NOMO-1 treated with dmso at 0.1 percent for 144 hours (cell line): ENCODE measurements at regions not wholly inside any gene's neighbourhood (a gene's known extent, or its start where the extent isn't known, plus 50 kb on each side); places are given as distances from the start of the nearest gene placed in this dataset.

Experiments
- DNase-seq: peaks from one replicate; lab custom pipeline; 2025; ENCODE audit not compliant: unreplicated experiment; lab: John Stamatoyannopoulos, UW

GRCh38 chr11:107151158-107151557, 132.9 kb upstream of the GUCY1A2 start:
- no peak for DNase-seq

DNA sequence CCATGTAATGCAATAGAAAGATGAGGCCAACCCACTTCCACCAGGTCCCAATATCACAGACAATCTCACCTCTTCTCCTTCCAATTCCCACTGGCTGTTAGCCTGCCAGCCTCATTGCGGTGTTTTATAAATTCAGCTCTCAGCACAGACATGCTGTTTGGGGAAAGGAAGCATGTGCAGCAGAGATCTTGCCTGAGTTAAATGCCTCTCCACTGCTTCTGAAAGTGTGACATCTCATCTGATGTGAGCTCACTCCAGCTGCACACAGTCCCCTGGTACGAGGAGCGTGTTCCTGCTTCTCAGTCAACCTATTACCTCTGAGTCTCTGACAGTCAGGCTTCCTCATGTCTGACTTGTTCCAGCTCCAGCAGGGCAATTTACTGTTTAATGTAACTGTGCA, 122.7 kb upstream of the GUCY1A2 start:
- DNase-seq, result no peak

DNA sequence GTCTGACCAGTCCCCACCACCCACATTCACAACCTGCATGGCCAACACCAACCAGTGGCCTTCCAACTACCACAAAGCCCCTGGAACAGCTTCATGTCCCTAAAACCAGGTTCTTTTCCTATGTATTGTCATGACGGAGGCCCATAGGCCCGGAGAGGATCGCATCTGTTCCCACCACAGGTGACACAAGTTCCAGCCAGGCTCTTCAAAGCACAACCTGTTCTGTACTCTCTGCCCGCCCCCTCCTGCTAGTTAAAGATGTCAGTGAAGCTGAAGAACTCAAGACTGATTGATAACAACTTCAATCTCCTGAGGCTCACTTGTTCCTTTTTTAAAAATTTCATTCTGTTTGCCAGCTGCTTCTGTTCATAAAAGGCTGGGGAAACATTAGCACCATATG, 121.1 kb upstream of the GUCY1A2 start:
- no peak for DNase-seq

DNA sequence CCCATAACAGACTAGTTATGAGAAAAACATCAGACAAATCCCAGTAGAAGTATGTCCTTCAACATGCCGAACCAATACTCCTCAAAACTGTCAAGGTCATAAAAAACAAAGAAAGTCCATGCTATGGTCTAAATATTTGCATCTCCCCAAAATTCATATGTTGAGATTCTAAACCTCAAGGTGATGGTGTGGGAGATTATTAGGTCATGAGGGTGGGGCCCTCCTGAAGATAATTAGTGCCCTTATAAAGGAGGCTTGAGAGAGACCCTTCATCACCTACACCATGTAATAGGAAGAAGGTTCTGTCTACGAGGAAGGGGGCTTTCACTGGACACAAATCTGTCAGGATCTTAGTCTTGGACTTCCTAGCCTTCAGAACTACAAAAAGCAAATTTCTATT, 118.6 kb upstream of the GUCY1A2 start:
- no peak for DNase-seq

- no peak for DNase-seq
Measured at GRCh38 chr11:107131756-107132155, 113.5 kb upstream of the GUCY1A2 start.

DNA sequence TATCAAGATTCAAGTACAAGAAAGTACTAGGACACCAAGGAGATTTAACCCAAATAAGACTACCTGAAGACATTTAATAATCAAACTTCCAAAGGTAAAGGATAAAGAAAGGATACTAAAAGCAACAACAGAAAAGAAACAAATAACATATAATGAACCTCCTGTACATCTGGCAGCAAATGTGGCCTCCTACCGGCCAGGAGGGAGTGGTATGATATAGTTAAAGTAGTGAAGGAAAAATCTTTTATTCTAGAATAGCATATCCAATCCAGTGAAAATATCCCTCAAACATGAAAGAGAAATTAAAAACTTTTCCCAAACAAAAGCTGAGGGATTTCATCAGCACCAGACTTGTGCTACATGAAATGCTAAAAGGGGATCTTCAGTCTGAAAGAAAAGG, 104.7 kb upstream of the GUCY1A2 start:
- no peak for DNase-seq

DNA sequence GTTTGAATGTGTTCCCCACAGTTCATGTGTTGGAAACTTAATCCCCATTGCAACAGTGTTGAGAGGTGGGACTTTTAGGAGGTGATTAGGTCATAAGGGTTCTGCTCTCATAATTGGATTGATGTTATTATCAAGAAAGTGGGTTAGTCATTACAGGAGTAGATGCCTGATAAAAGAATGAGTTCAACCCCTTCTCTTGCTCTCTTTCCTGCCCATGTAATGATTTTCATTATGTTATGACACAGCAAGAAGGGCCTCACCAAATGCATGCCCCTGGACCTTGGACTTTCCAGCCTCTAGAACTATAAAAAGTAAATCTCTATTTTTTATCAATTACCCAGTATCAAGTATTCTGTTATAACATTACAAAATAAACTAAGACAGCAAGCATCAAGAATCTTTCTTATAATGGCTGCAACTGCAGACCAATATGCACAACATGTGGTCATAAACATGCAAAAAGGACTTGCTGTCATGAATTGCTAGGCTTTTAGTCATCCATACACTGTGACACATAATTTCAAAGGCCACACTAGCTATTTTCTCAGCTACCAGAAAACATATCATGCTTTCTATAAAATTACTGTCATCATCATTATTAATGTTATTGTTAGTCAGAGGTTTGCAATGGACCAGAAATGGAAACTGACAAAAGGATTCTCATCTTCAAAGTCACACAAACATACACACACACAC, 99.9 kb upstream of the GUCY1A2 start:
- no peak for DNase-seq

DNA sequence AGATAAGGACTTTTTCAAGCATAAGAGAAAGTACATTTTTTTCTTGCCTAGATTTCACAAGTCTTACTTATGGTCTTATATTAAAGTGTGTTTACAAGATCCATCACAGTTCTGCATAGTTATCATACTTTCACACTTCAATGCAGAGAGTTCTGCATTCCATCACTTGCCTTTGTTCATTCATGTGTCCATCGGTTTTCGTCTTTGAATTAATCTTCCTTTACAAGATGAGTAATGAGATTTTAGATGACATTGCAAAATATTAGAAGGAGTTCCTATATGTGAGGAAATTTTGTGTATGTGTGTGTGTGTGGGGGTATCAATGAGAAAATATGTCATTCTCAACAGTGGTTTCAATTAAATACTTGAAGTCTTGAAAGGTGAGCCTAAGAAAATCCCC, 98.1 kb upstream of the GUCY1A2 start:
- DNase-seq, result no peak

DNA sequence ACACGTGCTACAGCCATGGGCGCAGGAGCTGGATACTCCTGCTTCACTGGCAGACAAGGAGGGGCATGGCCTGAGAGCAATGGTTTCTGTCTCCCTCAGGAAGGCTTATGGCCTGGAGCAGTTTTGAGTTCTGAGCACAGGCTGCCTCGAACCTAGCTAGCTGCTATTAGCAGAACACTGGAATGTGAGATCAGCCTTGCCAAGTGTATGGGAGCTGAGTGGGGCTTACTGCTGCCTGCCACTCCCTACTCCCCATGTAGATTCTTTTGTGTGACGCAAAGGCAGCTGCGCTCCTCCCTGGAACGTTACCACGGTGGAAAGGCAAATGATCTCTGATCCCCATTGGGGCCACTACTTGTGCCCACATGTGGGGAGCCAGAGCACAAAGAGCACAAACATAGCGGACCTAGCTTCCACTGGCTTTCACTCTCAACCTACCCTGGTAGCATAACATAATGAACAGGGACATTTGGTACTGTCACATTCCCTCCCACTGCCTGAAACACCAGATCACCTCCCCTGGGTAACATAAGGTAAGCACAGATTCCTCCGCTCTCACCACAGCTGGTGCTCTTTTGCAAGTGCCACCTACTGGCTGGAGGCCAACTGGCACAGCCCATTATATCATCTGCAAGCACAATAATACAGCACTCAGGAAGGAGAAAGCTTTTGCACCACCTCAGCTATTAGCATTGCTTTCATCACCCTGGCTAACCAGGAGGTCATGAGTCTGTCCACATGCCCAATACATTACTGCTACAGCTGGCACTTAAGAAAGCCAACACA, 84.6 kb upstream of the GUCY1A2 start:
- DNase-seq, result no peak

GRCh38 chr11:107092667-107093066, 74.4 kb upstream of the GUCY1A2 start:
- DNase-seq, result no peak

- DNase-seq, result no peak
Measured at GRCh38 chr11:107078375-107078774, 60.1 kb upstream of the GUCY1A2 start.

DNA sequence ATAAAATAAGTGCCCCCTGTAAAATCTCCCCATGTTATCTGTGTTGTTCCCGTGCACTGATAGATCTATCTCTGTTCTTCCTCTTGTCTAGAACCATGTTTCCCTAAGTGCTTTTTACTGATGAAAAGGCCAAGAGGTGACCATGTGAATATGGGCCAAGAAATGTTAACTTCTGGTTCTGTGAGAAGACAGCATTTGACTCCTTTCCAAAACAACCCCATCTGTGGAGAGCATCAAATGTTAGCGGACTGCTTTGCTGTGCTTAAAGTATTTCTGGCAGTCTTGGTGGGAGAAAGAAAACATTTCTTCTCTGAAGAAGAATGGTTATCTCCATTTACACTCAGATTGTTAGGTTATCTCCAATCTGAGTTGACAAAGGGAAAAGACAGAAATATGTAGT, 58.6 kb upstream of the GUCY1A2 start:
- DNase-seq, result no peak

GRCh38 chr11:107071129-107071528, 52.9 kb upstream of the GUCY1A2 start:
- DNase-seq, result no peak
